ENCODE measurements at regions not wholly inside any gene's neighbourhood (a gene's known extent, or its start where the extent isn't known, plus 50 kb on each side); places are given as distances from the start of the nearest gene placed in this dataset.

DNA sequence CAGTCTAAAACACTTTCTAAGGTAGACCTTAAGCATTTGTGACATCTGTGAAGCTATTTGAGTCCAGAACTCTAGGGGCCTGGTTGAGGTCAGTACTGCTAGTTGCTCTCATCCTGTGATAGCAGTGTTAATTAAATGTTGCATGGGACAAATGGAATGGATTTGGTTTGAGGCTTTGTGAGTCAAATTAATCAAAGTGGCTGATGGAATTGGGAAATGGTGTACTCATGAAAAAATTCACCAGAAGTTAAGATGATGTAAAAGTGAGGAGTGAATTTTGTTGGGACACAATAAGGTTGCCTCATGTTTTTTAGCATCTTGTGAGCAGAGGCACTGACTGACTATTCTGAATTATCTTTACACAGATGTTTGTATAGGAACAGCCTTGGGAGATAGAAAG, 99.2 kb upstream of the ARSJ start:
- H3K36me3 ChIP-seq: no peaks in the 10 kb centered on the region
- H3K27me3 ChIP-seq: no peaks in the 10 kb centered on the region

DNA sequence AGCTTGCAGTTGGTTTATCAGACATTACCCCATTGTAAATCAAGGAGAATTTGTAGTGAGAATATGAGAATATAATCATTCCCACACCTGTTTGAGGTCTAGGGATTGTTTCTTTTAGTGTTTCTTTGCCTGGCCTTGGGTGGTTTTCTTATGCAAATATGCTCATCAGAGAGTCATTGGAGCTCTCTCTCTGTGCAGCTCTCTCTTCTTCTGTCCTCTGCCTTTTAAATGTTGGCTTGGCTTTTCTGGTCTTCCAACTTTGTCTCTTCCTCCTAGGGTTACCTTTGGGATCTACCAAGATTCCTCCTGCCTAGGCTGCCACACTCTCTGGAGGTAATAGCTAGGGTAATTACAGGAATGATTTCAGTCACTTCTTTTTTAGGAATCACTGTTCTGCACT, 102.3 kb upstream of the ARSJ start:
- no peak for DNase-seq (ENCODE audit: low spot score)
- Histone ChIP-seq H3K9me3 (no peaks in the 10 kb centered on the region), H3K36me3 (no peaks in the 10 kb centered on the region), H3K27ac (no peak overlapping the region), H3K4me1 (no peaks in the 10 kb centered on the region), H3K27me3 (no peaks in the 10 kb centered on the region), H3K4me3 (no peak overlapping the region)
- no peak for TF ChIP-seq CTCF (IDR thresholded peaks at IDR 0.05)

More for the DNA sequence above, 99.2 kb upstream of the ARSJ start:
- no peak for TF ChIP-seq CTCF (IDR thresholded peaks at IDR 0.05)
- Histone ChIP-seq H3K4me3 (no peak overlapping the region), H3K27ac (no peak overlapping the region), H3K4me1 (no peaks in the 10 kb centered on the region), H3K9me3 (no peaks in the 10 kb centered on the region)
- DNase-seq (ENCODE audit: low spot score): no peak

GRCh38 chr4:114082348-114082747, 102.9 kb upstream of the ARSJ start:
- Histone ChIP-seq H3K27ac (no peak overlapping the region), H3K4me1 (no peaks in the 10 kb centered on the region), H3K27me3 (no peaks in the 10 kb centered on the region), H3K9me3 (no peaks in the 10 kb centered on the region), H3K36me3 (no peaks in the 10 kb centered on the region), H3K4me3 (no peak overlapping the region)
- no peak for TF ChIP-seq CTCF (IDR thresholded peaks at IDR 0.05)
- DNase-seq (ENCODE audit: low spot score): no peak

GRCh38 chr4:114085611-114086345, 106.3 kb upstream of the ARSJ start:
- no peak overlapping the region for H3K4me3 ChIP-seq
- no peaks in the 10 kb centered on the region for H3K36me3 ChIP-seq
- DNase-seq (ENCODE audit: low spot score): no peak
- H3K27ac ChIP-seq: no peak overlapping the region
- H3K4me1 ChIP-seq: no peaks in the 10 kb centered on the region
- no peak for TF ChIP-seq CTCF (IDR thresholded peaks at IDR 0.05)
- peaks cover 0 to 7% of the 10 kb centered on the region in 2 donors for H3K9me3 ChIP-seq
- no peaks in the 10 kb centered on the region for H3K27me3 ChIP-seq

GRCh38 chr4:114087596-114088230, 108.3 kb upstream of the ARSJ start:
- Histone ChIP-seq H3K4me3 (no peak overlapping the region), H3K4me1 (no peaks in the 10 kb centered on the region), H3K27me3 (no peaks in the 10 kb centered on the region), H3K9me3 (peaks cover 0 to 7% of the 10 kb centered on the region in 2 donors), H3K27ac (no peak overlapping the region), H3K36me3 (no peaks in the 10 kb centered on the region)
- no peak for TF ChIP-seq CTCF (IDR thresholded peaks at IDR 0.05)
- no peak for DNase-seq (ENCODE audit: low spot score)
